Erythroblast (primary cell): ENCODE measurements at regions not wholly inside any gene's neighbourhood (a gene's known extent, or its start where the extent isn't known, plus 50 kb on each side); places are given as distances from the start of the nearest gene placed in this dataset.
"Not testable (repeated sequence)": the region's sequence is repeated elsewhere in the genome, so short reads cannot be mapped to it uniquely, and the experiment has no call there.

Source experiments
- DNase-seq, 2 experiments: peaks; one replicate each; lab custom pipeline; 2025; lab: John Stamatoyannopoulos, UW
- GATA1 ChIP-seq: IDR thresholded peaks from 2 replicates; pipeline ENCODE4 v1.6.1; 2011; ENCODE audit warnings: low read depth, mild to moderate bottlenecking, control low read depth, low read length, moderate library complexity
- POLR2A ChIP-seq: IDR thresholded peaks from 2 replicates; pipeline ENCODE4 v1.6.1; 2011; ENCODE audit warnings: mild to moderate bottlenecking, low read length

DNA sequence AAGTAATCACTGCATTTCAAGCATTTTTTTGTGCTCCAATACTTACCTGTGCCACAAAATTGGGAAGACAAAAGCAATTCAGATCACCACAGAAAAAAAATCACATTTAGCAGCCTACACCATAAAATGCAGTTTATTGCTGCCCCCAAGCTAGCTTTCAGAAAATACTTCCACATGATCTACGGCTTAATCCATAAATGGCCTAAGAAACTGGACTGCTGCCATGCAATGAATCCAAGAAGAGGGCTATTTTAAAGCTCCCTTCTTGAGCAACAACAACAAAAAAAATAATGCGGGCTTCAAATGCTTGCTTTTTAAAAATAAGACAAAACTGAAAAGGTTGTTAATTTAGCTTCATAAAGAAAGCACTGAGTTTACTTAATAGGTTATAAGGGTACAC lies 272.3 kb downstream of the RAD51AP2 start:
- TF ChIP-seq GATA1, result no peak
- no peak for TF ChIP-seq POLR2A
- DNase-seq, result no peak

DNA sequence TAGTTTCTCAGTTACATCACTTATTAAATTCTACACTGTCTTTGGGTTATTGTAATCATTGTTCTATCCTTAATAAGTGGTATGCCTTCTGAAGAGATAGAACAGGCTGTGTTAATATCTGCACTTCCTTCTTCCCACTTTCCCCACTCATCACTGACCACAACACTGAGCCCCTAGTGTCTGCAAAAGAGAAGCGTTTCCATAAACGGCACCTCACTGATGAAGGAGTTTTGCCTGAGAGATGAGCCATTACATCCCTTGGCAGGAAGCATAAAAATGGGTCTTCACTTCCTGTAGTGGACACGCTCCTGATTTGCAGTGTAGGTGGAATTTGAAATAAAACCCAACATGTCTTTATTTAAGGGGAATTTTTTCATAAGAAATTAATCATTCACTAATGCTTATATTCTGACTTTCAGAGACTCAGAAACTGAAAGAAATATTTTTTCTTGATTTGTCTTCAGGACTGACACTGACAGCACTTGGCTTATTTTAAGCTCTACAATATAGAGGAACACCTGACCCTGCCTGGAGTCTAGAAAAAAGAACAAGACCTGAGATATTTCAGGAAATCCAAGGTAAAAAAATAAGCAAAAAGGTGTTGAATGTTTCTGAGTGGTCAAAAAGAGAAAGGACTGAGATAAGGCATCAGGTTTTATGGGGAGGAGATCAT lies 275.3 kb downstream of the RAD51AP2 start:
- TF ChIP-seq POLR2A (no peak), GATA1 (no peak)
- DNase-seq, result no peak

DNA sequence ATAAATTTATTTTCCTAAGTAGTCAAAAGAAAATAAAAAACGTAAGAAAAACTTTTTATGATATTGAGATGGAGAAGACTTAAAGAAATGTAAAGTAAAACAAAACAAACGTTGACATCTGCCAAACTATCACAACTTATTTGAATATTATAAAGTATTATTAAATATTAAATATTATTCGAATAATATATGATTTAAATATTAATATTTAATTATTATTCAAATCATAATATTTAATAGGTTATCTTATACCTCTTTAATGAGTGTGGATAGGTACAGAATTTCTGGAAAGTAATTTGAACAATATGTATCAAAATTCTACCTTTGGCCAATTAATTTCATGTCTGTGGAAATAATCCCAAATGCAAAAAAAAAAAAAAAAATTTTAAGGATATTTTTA lies 278.7 kb downstream of the RAD51AP2 start:
- DNase-seq, result no peak
- no peak for TF ChIP-seq POLR2A
- no peak for TF ChIP-seq GATA1

DNA sequence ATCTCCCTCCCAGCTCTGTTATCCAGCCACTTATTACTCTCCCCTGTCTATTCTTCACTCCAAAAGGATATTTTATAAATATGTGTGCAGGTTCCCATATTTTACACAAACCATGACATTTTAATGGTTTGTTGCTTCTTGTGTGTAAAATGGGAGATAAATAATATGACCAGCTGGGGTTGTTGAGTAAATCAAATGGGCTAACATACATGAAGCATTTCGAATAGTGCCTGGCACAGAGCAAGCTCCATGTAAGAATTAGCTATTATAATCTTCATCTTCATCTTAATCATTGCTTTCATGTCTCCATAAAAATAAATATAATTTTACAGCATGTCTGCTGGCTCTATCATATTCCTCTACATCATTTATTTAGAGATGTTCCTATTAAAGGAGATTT lies 283.1 kb downstream of the RAD51AP2 start:
- TF ChIP-seq GATA1 (no peak), POLR2A (no peak)
- DNase-seq, result no peak

DNA sequence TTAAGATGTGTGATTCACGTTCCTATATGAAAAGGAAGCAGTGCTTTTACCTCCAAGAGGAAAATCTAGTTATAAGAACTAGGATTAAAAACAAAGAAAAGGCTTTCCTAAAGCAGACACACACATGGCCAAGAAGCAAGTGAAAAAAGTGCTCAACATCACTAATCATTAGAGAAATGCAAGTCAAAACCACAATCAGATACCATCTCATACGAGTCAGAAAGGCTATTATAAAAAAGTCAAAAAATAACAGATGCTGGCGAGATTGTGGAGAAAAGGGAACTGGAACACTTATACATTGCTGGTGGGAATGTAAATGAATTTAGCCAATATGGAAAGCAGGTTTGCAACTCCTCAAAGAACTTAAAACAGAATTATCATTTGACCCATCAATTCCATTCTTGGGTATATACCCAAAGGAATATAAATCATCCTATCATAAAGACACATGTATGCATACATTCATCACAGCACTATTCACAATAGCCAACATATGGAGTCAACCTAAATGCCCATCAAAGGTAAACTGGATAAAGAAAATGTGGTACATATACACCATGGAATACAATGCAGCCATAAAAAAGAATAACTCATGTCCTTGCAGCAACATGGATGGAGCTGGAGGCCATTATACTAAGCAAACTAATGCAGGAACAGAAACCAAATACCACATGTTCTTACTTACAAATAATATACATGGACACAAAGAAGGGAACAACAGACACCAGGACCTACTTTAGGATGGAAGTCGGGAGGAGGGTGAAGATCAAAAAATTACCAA lies 285.3 kb downstream of the RAD51AP2 start:
- DNase-seq, result no peak

DNA sequence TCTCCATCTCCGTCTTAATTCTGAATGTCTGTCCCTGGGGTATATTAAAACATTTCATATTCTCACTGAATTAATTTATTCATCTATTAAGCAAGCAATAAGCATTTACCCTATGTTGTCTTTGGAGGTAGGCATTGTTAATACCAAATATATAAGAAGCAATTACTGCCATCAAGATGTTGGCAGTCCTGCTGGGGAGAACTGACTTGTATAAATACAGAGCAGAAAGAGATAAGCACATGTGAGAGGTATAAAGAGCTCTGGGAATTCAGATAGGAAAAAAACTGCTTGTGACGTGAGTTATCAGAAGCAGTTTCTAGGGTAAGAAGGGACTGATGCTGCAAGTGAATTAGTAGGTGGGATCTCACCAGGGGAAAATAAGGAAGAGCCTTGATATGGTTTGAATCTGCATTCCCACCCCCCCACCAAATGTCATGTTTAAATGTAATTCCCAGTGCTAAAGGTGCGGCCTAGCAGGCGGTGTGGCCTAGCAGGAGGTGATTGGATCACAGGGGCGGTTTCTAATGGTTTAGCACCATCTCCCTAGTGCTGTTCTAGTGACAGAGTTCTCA lies 286.8 kb downstream of the RAD51AP2 start:
- DNase-seq, result peak; percentile 41 to 81
- TF ChIP-seq GATA1 (no peak), POLR2A (no peak)

More for the DNA sequence above, 285.3 kb downstream of the RAD51AP2 start:
- TF ChIP-seq POLR2A, result no peak
- no peak for TF ChIP-seq GATA1

DNA sequence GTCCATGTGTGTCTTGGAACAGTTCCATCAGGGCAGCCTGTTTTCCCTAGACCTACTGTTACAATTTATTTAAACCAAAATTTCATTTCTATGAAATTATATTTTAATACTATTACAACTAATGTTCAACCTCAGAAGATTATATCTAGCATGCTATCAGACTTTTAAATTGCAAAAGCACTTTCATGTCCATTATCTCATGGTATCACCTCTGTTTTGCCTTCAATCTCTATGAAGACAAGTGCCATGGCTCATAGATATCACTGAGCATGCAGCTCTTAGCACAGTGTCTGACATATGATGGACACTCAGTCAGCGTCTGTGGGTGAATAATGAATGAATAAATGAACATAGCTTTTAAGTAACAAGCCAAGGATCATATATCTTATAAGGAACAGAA lies 288.8 kb downstream of the RAD51AP2 start:
- TF ChIP-seq POLR2A (no peak), GATA1 (no peak)

DNA sequence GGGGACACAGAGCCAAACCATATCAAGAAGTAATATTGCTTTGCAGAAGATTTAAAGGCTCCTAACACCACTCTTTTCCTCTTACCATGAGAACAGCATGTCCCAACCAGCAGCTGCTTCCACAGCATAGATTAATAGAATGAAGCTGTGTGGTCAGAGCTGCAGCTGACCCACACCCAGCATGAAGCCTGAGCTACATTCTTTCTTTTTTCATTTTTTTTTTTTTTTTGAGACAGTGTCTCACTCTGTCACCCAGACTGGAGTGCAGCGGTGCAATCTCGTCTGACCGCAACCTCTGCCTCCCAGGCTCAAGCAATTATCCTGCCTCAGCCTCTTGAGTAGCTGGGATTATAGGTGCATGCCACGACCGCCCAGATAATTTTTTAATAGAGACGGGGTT lies 289.8 kb downstream of the RAD51AP2 start:
- DNase-seq, result no peak
- TF ChIP-seq POLR2A (no peak), GATA1 (no peak)

More for the DNA sequence above, 288.8 kb downstream of the RAD51AP2 start:
- peak in 1 of 2 experiments; percentile 15 for DNase-seq

DNA sequence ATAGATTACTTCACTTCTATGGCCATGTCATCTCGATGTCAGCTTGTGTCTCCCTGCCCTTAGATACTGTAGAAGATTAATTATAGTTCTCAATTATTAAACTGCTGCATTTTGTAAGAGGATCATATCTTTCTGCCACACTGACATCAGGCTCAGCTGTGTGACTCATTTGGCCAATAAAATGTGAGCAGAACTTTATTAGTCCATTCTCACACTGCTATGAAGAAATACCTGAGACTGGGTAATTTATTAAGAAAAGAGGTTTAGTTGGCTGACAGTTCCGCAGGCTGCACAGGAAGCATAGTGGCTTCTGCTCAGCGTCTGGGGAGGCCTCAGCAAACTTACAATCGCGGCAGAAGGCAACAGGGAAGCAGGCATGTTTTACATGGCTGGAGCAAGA lies 290.4 kb downstream of the RAD51AP2 start:
- TF ChIP-seq GATA1 (no peak), POLR2A (no peak)
- no peak for DNase-seq

DNA sequence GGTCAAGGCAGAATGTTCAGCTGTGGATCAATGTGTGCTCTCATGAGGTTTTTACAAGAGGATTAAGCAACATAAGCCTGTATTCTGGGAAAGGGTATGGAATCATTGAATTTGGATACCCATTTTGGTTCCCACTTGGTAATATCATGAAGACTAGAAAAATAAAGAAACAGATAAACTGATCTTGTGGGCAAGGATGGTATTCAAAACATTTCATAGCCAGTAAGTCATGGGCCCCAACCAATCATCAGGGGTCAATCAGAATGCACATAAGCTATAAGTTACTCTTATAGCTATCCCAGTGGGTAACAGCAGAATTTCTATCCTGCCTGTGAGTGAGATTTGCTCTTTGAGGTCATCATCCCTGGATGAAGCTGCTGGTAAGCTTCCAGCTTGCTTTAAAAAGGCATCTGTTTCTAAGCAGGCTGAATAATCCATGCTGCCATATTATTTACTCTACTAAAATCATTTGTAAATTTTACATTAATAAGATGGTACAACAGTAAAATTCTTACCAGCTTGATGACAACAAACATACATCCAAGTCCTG lies 291.2 kb downstream of the RAD51AP2 start:
- no peak for DNase-seq
- TF ChIP-seq GATA1 (no peak), POLR2A (no peak)

DNA sequence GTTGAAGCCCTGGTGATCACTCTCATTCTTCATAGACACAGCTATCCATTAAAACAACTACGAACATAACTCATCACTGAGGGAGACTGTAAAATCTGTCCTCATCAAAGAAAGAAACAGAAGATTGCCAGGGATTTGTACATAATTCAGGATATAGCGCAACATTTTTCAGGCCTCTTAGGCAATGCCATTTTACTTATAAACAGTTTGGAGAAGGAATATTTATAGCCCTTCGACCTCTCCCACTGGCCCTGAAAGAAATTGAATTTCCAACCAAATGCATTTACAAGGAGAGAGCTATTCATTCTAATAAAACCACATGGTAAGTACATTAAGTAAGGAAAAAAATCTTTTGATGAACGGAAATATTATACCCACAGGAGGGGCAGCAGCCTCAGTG lies 295.0 kb downstream of the RAD51AP2 start:
- no peak for DNase-seq
- TF ChIP-seq POLR2A, result no peak
- no peak for TF ChIP-seq GATA1

DNA sequence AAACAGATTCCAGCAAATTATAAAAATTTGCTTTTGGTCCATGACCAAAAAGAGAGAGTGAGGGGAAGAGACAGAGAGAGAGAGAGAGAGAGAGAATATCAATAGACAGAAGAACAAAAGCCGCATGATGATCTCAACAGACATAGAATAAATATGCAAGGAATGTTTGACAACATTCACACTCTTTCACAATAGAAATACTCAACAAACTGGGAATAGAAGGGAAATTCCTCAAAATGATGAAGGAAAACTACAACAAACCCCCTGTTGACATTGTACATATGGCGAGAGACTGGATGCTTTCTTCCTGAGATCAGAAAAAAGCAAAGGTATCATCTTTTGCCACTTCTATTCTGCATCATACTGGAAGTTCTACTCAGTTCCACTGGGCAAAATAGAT lies 309.7 kb downstream of the RAD51AP2 start:
- TF ChIP-seq GATA1 (no peak), POLR2A (no peak)
- DNase-seq, result no peak

DNA sequence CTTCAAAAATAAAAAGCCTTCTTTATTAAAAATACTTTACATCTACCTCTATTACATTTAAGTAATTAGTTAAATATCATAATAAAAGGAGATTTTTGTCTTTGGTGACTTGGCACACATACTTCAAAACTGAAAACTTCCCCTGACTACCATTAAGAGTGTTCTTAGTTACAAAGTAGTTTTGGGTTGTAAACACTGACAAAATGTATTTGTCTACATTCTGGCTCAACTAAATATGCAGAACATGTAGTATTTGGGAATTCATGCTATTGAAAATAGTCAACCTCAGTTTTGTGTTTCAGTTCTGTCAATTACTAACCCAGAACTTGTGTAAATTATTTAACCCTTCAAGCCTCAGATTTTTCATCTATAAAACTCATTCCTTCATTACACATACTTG lies 311.5 kb downstream of the RAD51AP2 start:
- DNase-seq, result no peak
- TF ChIP-seq GATA1, result no peak
- TF ChIP-seq POLR2A, result no peak

DNA sequence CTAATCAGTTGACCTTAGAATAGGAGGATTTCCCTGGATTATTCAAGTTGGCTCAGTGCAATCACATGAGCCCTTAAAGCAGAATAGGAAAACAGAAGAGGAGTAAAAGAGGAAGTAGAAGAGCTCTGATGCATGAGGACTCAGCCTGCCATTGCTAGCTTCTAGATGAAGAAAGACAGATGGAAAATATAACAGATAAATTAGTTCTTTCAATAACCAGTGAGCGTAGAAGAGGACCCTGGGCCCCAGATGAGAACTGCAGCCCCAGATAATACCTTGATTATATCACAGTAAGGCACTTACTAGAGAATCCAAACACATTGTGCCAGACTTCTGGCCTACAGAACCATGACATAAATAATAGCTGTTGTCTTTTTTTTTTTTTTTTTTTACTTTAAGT lies 314.0 kb downstream of the RAD51AP2 start:
- not testable (repeated sequence) for DNase-seq

DNA sequence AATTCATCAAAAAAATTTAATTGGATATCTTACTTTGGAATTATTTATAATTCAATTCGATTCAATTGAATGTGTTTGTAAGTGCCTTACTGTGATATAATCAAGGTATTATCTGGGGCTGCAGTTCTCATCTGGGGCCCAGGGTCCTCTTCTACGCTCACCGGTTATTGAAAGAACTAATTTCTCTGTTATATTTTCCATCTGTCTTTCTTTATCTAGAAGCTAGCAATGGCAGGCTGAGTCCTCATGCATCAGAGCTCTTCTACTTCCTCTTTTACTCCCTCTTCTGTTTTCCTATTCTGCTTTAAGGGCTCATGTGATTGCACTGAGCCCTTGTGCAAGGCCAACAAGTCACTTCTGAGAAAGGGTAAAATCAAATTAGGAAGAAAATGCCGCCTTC lies 315.6 kb downstream of the RAD51AP2 start:
- DNase-seq, result not testable (repeated sequence)
